ENCODE measurements at regions not wholly inside any gene's neighbourhood (a gene's known extent, or its start where the extent isn't known, plus 50 kb on each side); places are given as distances from the start of the nearest gene placed in this dataset.
A peak's percentile ranks its signal among the peaks of the same experiment; 100 is the strongest.

GRCh38 chr1:5312862-5313261 lies 658.5 kb downstream of the AJAP1 start:
- DNase-seq: no peak

- DNase-seq: no peak
These were observed 657.9 kb downstream of the AJAP1 start for GRCh38 chr1:5312293-5312674.

GRCh38 chr1:5311634-5312292 lies 657.4 kb downstream of the AJAP1 start:
- DNase-seq: peak; percentile 29

DNA sequence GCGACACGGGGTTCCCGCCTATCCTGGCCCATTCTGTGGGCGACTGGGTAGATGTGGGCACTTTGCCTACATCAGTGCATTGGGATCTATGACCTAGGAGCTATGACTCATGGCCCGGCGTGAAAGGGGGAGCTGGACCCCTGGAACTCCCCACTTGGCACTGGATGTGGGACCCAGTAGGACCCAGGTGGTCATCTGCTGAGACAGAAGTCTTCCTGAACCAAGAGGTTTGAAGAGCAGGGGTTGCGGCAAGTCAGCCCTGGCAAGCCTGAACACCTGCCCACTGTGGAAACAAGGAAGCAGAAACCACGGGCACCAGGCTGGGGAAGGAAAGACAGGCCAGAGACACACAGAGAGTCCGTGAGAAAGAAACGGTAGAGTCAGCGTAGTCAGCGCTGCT lies 656.7 kb downstream of the AJAP1 start:
- DNase-seq: no peak

DNA sequence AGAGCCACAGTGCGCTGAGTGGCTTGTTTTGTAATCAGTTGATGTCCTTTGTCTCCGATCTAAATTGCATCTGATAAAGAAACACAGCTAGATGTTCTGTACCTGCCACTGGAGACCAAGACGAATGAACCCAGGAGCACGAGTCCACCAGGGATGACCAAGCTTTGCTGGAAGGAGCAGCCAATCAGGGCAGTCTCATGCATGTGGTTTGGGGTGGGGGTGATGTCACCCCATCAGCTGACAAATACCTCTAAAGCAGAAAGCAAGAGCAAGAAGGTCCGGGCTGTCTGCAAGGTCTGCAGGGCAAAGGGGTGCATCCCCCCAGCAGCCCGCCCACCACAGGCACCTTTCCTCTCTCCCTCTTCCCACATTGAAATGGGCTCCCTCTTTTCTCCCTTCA lies 653.8 kb downstream of the AJAP1 start:
- no peak for DNase-seq

DNA sequence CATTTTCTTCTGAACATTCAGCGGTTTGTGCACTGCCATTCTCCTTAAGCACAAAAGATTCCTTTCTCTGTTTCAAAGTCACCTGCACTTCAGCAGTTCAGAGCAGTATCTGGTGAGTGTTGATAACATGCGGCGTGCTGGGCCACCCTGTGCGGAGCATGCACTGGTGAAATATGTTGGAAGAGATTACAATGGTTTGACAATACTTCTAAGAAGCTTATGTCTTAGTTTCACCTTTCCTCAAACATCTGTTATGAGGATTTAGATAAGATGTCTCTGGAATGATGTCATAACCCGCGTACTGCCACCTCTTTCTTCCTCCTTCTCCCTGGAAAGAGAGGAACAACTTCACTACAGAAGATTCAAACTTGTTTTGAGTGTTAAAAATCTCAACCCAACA lies 650.3 kb downstream of the AJAP1 start:
- DNase-seq: no peak

- no peak for DNase-seq
These were observed 644.0 kb downstream of the AJAP1 start for GRCh38 chr1:5298376-5298775.

GRCh38 chr1:5297886-5298239 lies 643.5 kb downstream of the AJAP1 start:
- DNase-seq: no peak

GRCh38 chr1:5297180-5297885 lies 642.9 kb downstream of the AJAP1 start:
- DNase-seq: no peak

DNA sequence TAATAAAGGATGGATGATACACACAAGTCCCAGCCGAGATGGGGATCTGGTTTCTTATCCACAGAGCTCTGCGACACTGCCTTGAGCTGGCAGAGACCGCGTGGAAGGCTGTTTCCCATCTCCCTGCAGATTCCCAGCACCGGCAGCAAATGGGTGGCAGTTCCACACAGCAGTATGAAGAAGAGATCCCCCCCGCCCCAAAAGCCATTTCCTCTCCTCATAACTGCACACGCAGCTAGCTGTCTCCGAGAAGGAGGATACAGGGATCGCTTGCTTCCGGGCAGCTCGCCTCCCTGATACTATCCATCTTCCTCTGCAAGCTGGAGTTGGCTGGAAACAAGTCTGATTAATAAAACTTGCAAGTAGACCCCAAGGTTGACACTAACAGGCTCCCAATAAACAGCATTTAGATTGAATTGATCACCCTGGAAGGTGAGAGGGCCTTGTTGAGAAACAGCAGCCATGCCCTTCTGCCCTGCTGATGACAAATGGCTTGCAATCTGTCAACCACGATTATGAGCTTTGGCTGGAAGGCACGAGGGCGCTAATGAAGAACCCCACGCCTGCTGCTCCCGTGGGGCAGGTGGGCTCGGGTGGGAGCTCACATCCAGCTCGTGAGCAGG lies 642.3 kb downstream of the AJAP1 start:
- no peak for DNase-seq

GRCh38 chr1:5296095-5296494 lies 641.7 kb downstream of the AJAP1 start:
- no peak for DNase-seq

GRCh38 chr1:5291889-5292288 lies 637.5 kb downstream of the AJAP1 start:
- no peak for DNase-seq

- DNase-seq: no peak
These were observed 633.1 kb downstream of the AJAP1 start for GRCh38 chr1:5287178-5288150.

GRCh38 chr1:5286244-5286643 lies 631.8 kb downstream of the AJAP1 start:
- no peak for DNase-seq

GRCh38 chr1:5274527-5274926 lies 620.1 kb downstream of the AJAP1 start:
- DNase-seq: no peak

- no peak for DNase-seq
These were observed 619.0 kb downstream of the AJAP1 start for GRCh38 chr1:5273280-5274003.

- DNase-seq: no peak
These were observed 617.9 kb downstream of the AJAP1 start for GRCh38 chr1:5272325-5272724.

- DNase-seq: no peak
These were observed 616.9 kb downstream of the AJAP1 start for GRCh38 chr1:5271264-5271663.

GRCh38 chr1:5269901-5270300 lies 615.5 kb downstream of the AJAP1 start:
- DNase-seq: no peak

DNA sequence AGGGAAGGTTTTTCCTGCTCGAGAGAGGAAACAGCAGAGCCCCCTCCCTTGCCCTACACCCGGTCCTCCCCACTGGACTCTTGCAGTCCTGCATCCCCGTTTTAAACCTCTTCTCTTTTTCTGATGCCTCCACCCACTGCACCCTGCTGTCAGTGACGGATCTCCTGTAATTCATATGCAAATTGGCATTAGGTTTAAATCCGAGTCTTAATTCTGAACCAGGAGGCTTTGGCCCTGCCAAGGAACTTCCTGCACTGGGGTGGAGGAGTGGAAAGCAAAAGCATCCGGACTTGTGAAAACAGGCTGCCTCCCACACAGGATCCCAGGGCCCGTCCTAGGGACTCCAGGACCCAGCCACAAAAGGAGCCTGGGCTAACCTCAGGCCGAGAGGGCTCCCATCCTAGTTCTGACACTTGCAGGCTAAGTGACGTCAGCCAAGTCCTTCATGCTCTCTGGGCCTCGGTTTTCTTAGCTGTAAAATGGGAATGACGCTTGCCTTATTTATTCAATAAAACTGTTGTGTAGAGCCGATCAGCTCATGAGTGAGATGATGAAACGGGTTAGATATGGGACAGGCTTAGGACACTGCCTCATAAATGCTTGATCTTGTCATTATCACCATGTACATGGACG lies 613.3 kb downstream of the AJAP1 start:
- DNase-seq: no peak

DNA sequence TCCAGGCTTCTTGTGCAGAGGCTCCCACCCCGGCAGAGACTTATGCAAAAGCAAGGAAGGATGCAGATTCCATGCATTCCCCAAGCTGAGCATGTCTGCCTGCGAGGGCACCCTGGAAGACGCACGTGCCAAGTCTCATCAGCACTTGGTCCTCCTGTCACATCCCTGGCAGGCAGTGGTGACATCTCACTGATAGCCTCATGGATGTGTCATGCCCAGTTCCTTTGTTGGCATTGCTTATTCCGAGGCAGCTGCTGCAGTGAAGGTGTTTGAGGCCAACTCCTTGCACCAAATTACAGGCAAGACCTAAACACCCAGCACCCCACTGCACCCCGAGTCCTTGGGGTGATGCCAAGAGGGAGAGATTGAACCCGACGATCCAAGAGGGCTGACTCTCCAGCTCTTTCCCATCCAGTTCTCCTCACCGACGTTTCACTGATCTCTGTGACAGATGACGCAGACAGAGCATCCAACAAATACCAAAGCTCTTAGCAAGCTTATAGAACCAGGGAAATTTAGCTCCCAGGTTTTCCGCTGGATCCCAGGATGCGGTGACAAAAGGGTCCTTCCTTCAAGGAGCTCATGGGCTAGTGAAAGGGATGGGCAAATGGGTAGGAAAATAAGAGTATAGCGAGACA lies 611.1 kb downstream of the AJAP1 start:
- DNase-seq: no peak

DNA sequence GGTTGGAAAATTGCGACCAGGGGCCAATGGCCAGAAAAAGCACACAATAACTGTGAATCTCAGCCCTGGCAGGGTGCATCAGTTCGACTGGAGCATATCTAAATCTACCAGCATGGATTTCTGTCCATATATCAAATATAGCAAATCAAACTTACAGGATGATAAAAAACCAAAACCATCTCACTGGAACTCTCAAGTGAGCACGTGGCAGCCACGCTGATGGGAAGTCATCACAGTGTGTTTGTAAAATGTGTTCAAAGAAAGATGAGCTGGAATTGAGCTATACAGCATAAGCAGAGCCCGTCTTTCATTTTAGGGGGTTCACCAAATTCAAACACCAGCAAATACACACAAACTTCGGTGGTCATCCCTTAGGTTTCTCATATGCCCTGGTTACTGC lies 610.1 kb downstream of the AJAP1 start:
- no peak for DNase-seq
